Activated B cell treated with CpG ODN at 0.5 μM for 24 hours (primary cell): ENCODE measurements at regions not wholly inside any gene's neighbourhood (a gene's known extent, or its start where the extent isn't known, plus 50 kb on each side); places are given as distances from the start of the nearest gene placed in this dataset.

Experiments
- ATAC-seq: fragments of 200-7000 bp; cut with Tn5 transposase; one replicate; pipeline ENCODE4 v1.10.0; 2021; ENCODE audit warnings: low read depth, mild to moderate bottlenecking, moderate library complexity
- CTCF ChIA-PET: fragments of 350-600 bp; sonication (Branson Sonifier 250); formaldehyde crosslinking; loops from one replicate; lab custom pipeline; 2021; ENCODE audit warnings: antibody characterized with exemption; lab: Charles Lee
- POLR2A ChIA-PET: fragments of 350-600 bp; sonication (Branson Sonifier 250); formaldehyde crosslinking; loops from one replicate; lab custom pipeline; 2021; ENCODE audit warnings: antibody characterized with exemption; lab: Charles Lee
- DNase-seq: peaks from one replicate; pipeline ENCODE4 v3.0.0; 2022
- H3K27ac Mint-ChIP-seq: one replicate; pipeline ENCODE4 v1.8.0; 2020; ENCODE audit warnings: mixed read lengths
- H3K27me3 Mint-ChIP-seq: one replicate; pipeline ENCODE4 v1.8.0; 2021; ENCODE audit warnings: mixed read lengths
- H3K36me3 Mint-ChIP-seq: one replicate; pipeline ENCODE4 v1.8.0; 2021; ENCODE audit warnings: low read depth, mixed read lengths
- H3K4me1 Mint-ChIP-seq: one replicate; pipeline ENCODE4 v1.8.0; 2021; ENCODE audit warnings: mixed read lengths
- H3K4me3 Mint-ChIP-seq: one replicate; pipeline ENCODE4 v1.8.0; 2020; ENCODE audit warnings: mild to moderate bottlenecking, mixed read lengths
- H3K9me3 Mint-ChIP-seq: one replicate; pipeline ENCODE4 v1.8.0; 2020; ENCODE audit warnings: mixed read lengths
- intact Hi-C: fragments of 100-400 bp; cut with micrococcal nuclease; formaldehyde crosslinking; loops from one replicate; pipeline ENCODE4 v1.15.1; 2024
- TF ChIP-seq, protein P1 (sequence below): fragments of 200-600 bp; IDR thresholded peaks from one replicate; pipeline ENCODE4 v1.8.0; 2022; ENCODE audit warnings: antibody characterized with exemption, mild to moderate bottlenecking

DNA sequence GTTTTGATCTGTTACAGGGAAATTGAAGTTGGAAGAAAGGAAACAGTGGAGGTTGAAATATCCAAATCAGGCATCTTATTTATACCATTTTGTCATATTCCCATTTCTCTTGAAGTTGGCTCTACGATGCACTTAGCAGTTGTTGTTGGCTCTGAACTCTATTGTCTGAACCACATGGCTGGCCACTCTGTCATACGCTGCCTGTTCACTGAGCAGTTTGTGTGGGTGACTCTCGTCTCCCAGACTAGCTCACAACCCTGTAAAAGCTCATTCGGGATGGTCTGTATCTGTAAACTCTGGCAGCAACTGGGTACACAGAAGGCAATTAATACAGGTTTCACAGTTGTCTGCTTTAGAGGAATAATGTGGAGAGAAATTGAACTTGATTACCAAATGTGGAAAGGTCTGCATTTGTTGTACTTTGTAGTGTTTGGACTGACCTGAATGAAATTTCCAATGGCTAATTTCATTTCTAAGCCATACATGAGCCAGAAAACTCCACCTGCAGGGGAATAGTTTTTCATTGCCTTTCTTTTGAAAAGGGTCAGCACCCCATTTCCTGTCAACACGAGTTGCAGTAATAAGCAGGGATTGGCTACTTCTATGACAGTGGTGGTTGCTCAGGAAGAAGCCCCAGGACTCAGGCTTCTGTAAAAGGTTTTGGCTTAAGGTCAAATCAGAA is 378.2 kb downstream of the OSR1 start:
- Mint-ChIP-seq H3K4me3 (no peak overlapping the region), H3K9me3 (no peaks in the 10 kb centered on the region), H3K36me3 (no peaks in the 10 kb centered on the region), H3K27ac (no peak overlapping the region), H3K27me3 (peaks cover 14% of the 10 kb centered on the region), H3K4me1 (peaks cover 12% of the 10 kb centered on the region)
- ChIA-PET CTCF (no interaction called here), POLR2A (no interaction called here)
- TF ChIP-seq, protein P1, sequence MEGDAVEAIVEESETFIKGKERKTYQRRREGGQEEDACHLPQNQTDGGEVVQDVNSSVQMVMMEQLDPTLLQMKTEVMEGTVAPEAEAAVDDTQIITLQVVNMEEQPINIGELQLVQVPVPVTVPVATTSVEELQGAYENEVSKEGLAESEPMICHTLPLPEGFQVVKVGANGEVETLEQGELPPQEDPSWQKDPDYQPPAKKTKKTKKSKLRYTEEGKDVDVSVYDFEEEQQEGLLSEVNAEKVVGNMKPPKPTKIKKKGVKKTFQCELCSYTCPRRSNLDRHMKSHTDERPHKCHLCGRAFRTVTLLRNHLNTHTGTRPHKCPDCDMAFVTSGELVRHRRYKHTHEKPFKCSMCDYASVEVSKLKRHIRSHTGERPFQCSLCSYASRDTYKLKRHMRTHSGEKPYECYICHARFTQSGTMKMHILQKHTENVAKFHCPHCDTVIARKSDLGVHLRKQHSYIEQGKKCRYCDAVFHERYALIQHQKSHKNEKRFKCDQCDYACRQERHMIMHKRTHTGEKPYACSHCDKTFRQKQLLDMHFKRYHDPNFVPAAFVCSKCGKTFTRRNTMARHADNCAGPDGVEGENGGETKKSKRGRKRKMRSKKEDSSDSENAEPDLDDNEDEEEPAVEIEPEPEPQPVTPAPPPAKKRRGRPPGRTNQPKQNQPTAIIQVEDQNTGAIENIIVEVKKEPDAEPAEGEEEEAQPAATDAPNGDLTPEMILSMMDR, result no peak
- intact Hi-C loops, result no loop called here
- ATAC-seq (no peak), DNase-seq (no peak)

DNA sequence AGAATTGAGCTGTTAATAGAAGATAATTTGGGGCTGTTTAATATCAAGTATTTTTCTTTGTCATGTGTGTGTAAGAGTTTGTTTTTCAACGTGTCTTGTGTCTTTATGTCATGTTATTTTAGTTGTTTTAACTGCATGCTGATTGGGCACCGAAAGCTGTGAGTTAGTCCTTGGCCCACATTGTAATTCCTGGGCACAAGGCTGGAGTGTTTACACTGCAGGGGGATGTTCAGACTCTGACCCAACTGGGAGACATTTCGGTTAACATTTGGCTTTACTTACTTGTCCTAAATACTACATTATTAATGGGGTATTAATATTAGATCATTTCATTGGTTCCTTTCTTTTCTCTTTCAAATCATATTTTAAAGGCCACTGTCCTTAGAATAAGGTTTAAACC is 381.0 kb downstream of the OSR1 start:
- ChIA-PET POLR2A (no interaction called here), CTCF (no interaction called here)
- Mint-ChIP-seq H3K27me3 (peaks cover 22% of the 10 kb centered on the region), H3K4me3 (no peak overlapping the region), H3K27ac (no peak overlapping the region), H3K9me3 (peaks cover 4% of the 10 kb centered on the region), H3K36me3 (no peaks in the 10 kb centered on the region), H3K4me1 (peaks cover 12% of the 10 kb centered on the region)
- intact Hi-C loops, result no loop called here
- no peak for ATAC-seq
- no peak for DNase-seq
- TF ChIP-seq, protein P1, result no peak

DNA sequence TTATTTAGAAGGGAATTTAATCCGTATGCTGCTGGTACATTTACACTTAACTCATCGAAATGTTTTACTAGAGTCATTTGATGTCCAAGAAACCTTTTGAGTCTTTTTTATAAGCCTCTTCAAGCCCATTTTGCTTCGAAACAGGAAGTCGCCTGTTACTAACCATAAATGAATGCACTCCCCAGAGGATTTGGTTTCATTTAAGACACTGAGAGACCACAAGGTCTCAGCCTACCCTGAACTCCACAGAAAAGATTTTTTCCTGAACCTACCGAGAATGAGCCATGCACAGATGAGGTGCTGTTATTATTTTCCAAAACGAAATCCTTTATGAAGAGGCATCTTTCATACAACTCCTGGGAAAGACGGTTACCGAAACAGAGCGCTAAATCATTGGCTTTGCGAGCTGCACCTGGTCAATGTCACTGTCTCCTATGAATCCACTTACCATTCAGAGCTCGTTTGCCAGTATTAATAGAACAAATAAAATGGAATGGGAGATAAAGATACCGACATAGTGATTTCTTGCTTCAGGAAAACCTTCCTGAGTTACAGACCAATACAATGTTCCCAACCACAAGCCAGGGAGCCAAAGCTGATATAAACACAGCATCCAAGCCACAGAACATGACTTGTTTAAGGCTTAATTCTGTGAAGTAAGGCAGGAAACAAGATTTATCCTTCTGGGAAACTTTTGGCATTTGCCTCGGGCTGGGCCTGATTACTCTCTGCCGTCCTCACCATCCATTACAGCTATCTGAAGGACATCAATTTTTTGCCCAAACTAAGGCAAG is 382.1 kb downstream of the OSR1 start:
- CTCF ChIA-PET, result no interaction called here
- no peak overlapping the region for H3K4me3 Mint-ChIP-seq
- ATAC-seq (peak; percentile 61), DNase-seq (no peak)
- H3K27ac Mint-ChIP-seq, result no peak overlapping the region
- TF ChIP-seq, protein P1, result no peak
- H3K27me3 Mint-ChIP-seq, result peaks cover 22% of the 10 kb centered on the region
- intact Hi-C loops, result no loop called here
- H3K9me3 Mint-ChIP-seq, result peaks cover 4% of the 10 kb centered on the region
- peaks cover 12% of the 10 kb centered on the region for H3K4me1 Mint-ChIP-seq
- POLR2A ChIA-PET, result no interaction called here
- H3K36me3 Mint-ChIP-seq, result no peaks in the 10 kb centered on the region

DNA sequence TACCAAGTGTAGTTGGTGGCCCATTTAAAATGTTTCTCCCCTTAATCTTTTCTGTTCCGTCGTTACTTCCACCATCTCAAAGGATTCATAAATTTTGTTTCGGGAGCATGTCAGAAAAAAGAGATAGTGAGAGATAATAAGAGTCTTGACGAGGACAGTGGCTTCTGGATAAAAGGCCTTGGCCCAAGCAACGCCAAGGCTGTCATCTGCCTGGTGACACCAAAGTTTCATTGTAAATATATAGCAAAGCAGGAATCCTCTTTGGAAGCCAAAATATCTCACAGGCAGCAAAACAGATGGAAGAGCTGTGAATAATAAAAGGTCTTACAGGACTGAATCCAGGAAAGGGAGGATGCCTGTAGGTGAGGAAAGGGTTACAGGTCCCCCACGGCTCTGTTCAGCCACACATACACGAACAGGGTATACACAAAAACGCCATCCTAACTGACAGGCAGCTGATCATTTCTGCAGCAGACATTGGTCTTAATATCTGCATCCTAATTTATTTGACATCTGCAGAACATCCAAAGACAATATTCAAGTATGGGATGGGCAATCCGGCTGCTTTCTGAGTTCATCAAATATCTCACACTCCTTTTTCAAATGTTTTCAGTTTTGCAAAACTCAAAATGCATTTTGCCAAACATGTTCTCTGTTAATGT is 382.8 kb downstream of the OSR1 start:
- Mint-ChIP-seq H3K4me3 (no peak overlapping the region), H3K9me3 (peaks cover 4% of the 10 kb centered on the region), H3K4me1 (peaks cover 12% of the 10 kb centered on the region), H3K27me3 (peaks cover 22% of the 10 kb centered on the region), H3K27ac (no peak overlapping the region), H3K36me3 (no peaks in the 10 kb centered on the region)
- intact Hi-C loops, result no loop called here
- CTCF ChIA-PET, result no interaction called here
- ATAC-seq (no peak), DNase-seq (no peak)
- TF ChIP-seq, protein P1, result no peak
- POLR2A ChIA-PET, result no interaction called here

DNA sequence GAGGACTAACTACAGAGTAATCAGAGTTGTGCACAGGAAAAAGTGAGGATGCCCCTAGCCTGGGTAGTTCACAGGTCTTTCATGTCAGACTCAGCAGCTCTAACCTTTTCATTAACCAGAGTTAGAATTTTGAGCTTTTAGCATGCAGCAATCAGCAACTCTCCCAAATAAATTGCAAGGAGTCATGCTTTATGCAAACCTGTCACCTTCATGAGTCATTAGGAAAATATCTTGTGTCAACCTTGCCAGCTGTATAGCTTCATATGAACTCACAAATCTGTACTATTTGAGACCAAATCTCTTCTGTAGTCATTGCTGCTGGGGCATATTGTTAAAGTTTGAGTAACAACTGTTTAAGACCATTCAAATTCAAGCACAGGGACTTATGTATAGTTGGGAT is 382.3 kb upstream of the NT5C1B start:
- Mint-ChIP-seq H3K27ac (no peak overlapping the region), H3K36me3 (no peaks in the 10 kb centered on the region), H3K4me1 (peaks cover 12% of the 10 kb centered on the region), H3K27me3 (peaks cover 28% of the 10 kb centered on the region), H3K4me3 (no peak overlapping the region), H3K9me3 (peaks cover 4% of the 10 kb centered on the region)
- TF ChIP-seq, protein P1, result no peak
- POLR2A ChIA-PET, result no interaction called here
- ATAC-seq (no peak), DNase-seq (no peak)
- intact Hi-C loops, result no loop called here
- CTCF ChIA-PET, result no interaction called here
